A172 (cell line): ENCODE measurements at regions not wholly inside any gene's neighbourhood (a gene's known extent, or its start where the extent isn't known, plus 50 kb on each side); places are given as distances from the start of the nearest gene placed in this dataset.

Experiments used
- DNase-seq: peaks from one replicate; pipeline ENCODE4 v3.0.0-alpha.2; 2015; ENCODE audit warnings: low spot score

DNA sequence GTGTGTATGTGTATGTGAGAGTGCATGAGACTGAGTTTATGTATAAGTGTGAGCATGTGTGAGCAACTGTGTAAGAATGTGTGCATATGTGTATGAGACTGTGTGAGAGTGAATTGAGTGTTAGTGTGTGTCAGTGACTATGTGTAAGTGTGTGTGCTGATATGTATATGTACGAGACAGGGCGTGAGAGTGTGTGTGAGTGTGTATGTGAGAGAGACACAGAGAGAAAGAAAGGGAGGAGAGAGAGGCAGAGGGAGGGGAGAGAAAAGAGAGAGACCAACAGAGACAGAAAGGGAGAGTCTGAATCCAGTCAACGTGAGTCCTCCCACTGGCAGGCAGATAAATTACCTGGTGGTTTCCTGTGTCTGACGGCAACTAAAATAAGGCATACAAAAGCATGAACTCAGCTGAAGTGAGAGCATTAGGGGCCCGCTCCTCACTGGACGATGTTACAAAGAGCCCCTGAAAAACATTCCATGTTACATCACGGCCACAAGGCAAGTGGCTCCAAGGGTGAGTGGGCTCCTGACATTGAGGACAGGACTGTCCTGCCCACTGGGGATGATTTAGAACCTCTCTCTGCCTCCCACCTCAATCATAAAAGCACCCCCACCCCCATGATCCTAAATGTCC, 66.6 kb upstream of the TIAM1 start:
- peak; percentile 42 for DNase-seq

DNA sequence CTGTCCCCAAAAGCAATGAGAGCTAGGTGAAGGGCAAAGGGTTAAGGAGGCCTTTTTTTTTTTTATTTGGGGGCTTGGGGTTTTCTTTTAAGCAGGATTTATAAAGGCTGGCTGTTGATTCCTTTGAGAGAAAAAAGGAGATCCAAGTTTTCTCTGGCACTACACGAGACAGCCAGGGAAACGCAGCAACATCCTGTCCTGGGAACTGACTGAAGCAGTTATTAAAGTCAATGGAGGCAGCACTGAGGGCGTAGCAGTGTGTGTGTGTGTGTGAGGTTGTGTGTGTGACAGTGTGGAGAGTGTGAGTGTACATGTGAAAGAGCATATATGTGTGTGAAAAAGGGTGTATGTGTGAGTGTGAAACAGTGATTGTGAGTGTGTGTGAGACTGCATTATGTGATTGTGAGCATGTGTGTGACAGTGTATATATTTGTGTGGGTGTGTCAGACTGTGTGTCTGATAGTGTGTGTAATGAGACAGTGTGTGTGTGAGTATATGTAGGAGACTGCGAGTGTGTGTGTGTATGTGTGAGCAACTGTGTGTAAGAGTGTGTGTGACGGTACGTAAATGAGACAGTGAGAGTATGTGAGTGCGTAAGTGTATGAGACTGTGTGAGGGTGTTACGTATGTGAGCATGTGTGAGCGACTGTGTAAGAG, 65.9 kb upstream of the TIAM1 start:
- DNase-seq: no peak

GRCh38 chr21:31408301-31409088, 64.4 kb upstream of the TIAM1 start:
- no peak for DNase-seq

DNA sequence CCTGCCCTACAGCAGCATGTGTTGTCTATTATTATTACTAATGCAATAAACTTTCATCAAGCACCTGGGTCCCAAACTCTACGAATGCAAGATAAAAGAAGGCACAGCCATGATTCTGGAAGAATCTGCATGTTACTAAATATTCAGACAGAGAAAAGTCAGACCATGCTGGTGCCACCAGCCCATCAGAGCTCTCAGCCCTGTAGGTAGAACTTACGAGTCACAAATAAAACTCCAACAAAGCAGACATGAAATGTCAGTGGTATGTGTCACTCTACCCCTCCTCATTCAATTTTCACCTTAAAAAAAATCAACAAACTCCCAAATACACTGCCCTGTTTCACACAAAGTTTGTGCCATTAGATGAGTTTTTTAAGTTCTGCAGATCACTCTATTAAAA, 62.4 kb upstream of the TIAM1 start:
- no peak for DNase-seq

DNA sequence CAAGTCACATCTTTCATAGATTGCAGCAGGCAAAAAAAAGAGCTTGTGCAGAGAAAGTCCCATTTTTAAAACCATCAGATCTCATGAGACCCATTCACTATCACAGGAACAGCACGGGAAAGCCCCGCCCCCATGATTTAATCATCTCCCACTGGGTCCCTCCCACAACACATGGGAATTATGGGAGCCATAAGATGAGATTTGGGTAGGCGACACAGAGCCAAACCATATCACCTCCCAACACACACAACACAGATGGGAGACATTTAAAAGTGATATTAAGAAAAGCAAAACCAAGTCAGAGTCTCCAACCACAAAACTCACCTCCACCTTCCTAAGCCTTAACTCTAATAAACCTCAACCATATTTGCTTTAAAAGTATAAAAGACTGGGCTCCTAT, 61.5 kb upstream of the TIAM1 start:
- DNase-seq: no peak

GRCh38 chr21:31403596-31404333, 59.7 kb upstream of the TIAM1 start:
- no peak for DNase-seq

DNA sequence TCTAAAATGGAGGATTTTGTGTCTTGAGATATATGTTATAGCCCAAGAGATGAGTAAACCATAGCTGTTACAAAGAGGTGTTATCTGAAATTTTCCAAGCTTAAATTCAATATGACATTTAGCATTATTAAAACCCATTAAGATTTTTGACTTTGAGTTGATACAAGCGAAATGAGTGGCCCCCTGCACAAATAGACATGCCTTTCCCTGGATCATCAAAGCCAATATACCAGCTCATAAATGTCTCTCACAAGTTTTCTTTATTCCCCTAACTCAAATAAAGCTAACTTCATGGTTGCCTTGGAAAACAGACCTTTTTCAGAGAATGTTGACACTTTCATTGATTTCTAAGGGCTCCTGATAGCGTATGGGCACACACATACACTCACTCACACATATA, 55.5 kb upstream of the TIAM1 start:
- no peak for DNase-seq

DNA sequence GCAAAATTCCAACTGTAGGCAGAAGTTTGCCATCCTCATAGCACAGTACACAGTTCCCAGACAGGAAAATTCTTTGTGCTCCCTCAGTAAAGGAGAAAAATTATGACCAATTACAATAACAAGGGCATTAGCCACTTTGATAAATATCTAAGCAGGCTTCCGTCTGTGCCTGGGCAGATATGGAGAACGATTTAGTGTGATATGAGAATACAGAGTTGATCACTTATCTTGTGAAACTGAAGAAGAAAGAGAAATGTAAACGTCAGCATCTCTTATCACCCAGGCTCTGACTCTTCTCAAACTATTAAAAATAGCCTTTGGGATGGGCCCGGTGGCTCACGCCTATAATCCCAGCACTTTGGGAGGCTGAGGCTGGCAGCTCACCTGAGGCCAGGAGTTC, 54.5 kb upstream of the TIAM1 start:
- no peak for DNase-seq

GRCh38 chr21:31397939-31398338, 53.9 kb upstream of the TIAM1 start:
- DNase-seq: no peak

DNA sequence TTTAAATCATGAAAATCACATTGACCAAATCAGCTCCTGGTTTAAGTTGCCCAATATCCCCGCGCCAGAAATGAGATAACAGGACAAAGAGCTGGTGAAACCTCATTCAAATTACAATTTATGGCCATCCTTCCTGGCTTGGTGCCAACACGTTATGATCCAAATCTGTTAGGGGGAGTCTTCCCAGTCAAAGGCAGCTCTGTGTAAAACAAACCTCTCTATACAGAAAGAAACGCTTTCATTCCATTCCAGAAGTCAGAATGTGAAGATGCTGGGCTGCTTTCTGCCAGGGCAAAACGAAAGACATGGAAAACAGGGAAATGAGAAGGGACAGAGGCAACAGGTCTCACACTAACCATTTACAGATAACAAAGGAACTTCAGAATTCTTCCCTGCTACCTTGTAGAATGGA, 53.5 kb upstream of the TIAM1 start:
- DNase-seq: no peak

- DNase-seq: no peak
Observed at GRCh38 chr21:31397030-31397429, 53.0 kb upstream of the TIAM1 start.

DNA sequence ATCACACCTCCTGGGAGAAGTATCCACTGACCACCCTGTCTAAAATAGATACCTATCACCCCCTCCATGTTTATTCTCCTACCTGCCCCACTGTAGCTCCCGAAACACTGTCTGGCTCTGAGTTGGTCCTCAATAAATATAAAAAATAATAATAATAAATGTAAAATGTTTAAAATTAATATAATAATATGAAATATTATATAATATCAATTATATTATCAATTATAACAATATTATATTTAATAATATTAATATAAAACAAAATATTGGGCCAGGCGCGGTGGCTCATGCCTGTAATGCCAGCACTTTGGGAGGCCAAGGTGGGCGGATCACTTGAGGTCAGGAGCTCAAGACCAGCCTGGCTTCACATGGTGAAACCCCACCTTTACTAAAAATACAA, 52.3 kb upstream of the TIAM1 start:
- DNase-seq: no peak

DNA sequence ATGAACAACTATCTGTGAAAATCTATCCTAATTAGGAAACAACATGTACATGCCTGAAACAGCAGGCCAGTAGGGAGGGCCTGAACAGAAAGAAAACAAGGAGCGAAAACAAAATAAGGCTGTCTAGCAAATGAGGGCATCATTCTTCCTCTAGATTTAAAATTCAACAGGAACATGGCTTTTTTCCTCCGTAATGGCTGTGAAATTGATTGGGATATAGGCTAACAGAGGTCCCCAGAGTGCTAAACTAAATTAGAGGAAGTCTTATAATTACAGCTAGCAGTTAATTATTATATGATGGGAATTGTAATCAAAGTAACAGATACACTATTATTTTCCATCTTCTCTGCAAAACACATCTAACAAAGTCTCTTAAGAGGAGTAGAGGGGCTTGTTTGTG, 51.7 kb upstream of the TIAM1 start:
- no peak for DNase-seq

GRCh38 chr21:31395268-31395667, 51.2 kb upstream of the TIAM1 start:
- no peak for DNase-seq

GRCh38 chr21:31394309-31394708, 50.2 kb upstream of the TIAM1 start:
- DNase-seq: no peak
